HCT116 (cell line): ENCODE measurements at regions not wholly inside any gene's neighbourhood (a gene's known extent, or its start where the extent isn't known, plus 50 kb on each side); places are given as distances from the start of the nearest gene placed in this dataset.

ENCODE experiments used
- ATAC-seq: fragments of 200-7000 bp; cut with Tn5 transposase; 2 replicates; pipeline ENCODE4 v1.9.1; 2020; ENCODE audit warnings: mild to moderate bottlenecking, moderate library complexity
- BruUV-seq: library from RNA; stranded (reverse); fragments of 400-500 nt; replicated peaks from 2 replicates; lab custom pipeline; 2021; lab: Mats Ljungman, UMichigan
- CTCF ChIA-PET: fragments of 300-600 bp; sonication (Branson Sonifier 250); formaldehyde crosslinking; loops from one replicate; lab custom pipeline; 2021; ENCODE audit warnings: antibody characterized with exemption; lab: Charles Lee
- POLR2A ChIA-PET: fragments of 300-600, 350-600 bp; sonication (Branson Sonifier 250); formaldehyde crosslinking; loops from one replicate; lab custom pipeline; 2021; ENCODE audit warnings: antibody characterized with exemption; lab: Charles Lee
- RAD21 ChIA-PET, 2 experiments: fragments of 300-600 bp; sonication (Branson Sonifier 250); formaldehyde crosslinking; loops; one replicate each; lab custom pipeline; 2023; ENCODE audit warnings: low total read pairs in 2 of 2; ENCODE audit not compliant: uncharacterized antibody in 2 of 2, unreplicated experiment in 2 of 2, low non-redundant PET in 1 of 2; lab: Charles Lee
- DNase-seq: peaks from one replicate; pipeline ENCODE4 v3.0.0-alpha.2; 2010; ENCODE audit warnings: low read depth, low spot score
- H2AFZ ChIP-seq: fragments of 200-600 bp; shearing (Covaris generic), sonication (generic); 2 replicates; pipeline ENCODE4 v1.6.1; 2017; ENCODE audit warnings: low read depth, mixed run types, mixed read lengths, antibody characterized with exemption, low read length; ENCODE audit not compliant: poor library complexity, severe bottlenecking
- H3K27ac ChIP-seq: 2 replicates; pipeline ENCODE4 v1.5.1; 2012; ENCODE audit warnings: low read depth, low read length
- H3K27me3 ChIP-seq: fragments of 200-600 bp; sonication (generic); 2 replicates; pipeline ENCODE4 v1.6.1; 2016; ENCODE audit warnings: mixed run types, low read length, mixed read lengths; ENCODE audit not compliant: insufficient read depth
- H3K36me3 ChIP-seq, 2 experiments: fragments of 200-500 bp in 1 of 2; fragments of 200-600 bp in 1 of 2; sonication (Bioruptor generic) in 1 of 2; sonication (generic) in 1 of 2; 2 replicates each; pipeline versions ENCODE4 v1.5.1 to v1.6.1; 2014 to 2016; ENCODE audit warnings: low read length in 2 of 2, inconsistent platforms in 1 of 2, mixed read lengths in 1 of 2, mixed run types in 1 of 2; ENCODE audit not compliant: insufficient read depth in 2 of 2, control insufficient read depth in 1 of 2
- H3K4me1 ChIP-seq, 2 experiments: fragments of 200-600 bp in 1 of 2; sonication (generic) in 1 of 2; 2 replicates each; pipeline versions ENCODE4 v1.5.1 to v1.6.1; 2012 to 2017; ENCODE audit warnings: low read length in 2 of 2, inconsistent platforms in 1 of 2, mild to moderate bottlenecking in 1 of 2, mixed read lengths in 1 of 2, mixed run types in 1 of 2, moderate library complexity in 1 of 2; ENCODE audit not compliant: insufficient read depth in 2 of 2, control insufficient read depth in 1 of 2
- H3K4me2 ChIP-seq: fragments of 200-600 bp; sonication (generic); 2 replicates; pipeline ENCODE4 v1.6.1; 2017; ENCODE audit warnings: mixed run types, low read length, mixed read lengths
- H3K4me3 ChIP-seq, 2 experiments: fragments of 200-600 bp in 1 of 2; sonication (generic) in 1 of 2; replicated peaks in 1 of 2; 2 replicates each; pipeline ENCODE4 v1.5.1; 2011 to 2016; ENCODE audit warnings: low read length in 2 of 2, control low read depth in 1 of 2, low read depth in 1 of 2, mild to moderate bottlenecking in 1 of 2, mixed read lengths in 1 of 2, mixed run types in 1 of 2
- H3K79me2 ChIP-seq: fragments of 200-600 bp; sonication (generic); 2 replicates; pipeline ENCODE4 v1.6.1; 2017; ENCODE audit warnings: mild to moderate bottlenecking, mixed run types, low read length, moderate library complexity, mixed read lengths; ENCODE audit not compliant: insufficient read depth
- H3K9ac ChIP-seq: fragments of 200-600 bp; sonication (generic); 2 replicates; pipeline ENCODE4 v1.6.1; 2016; ENCODE audit warnings: low read length, mixed read lengths
- H3K9me2 ChIP-seq: fragments of 200-600 bp; sonication (generic), shearing (Covaris generic); 2 replicates; pipeline ENCODE4 v1.6.1; 2017; ENCODE audit warnings: mixed run types, mild to moderate bottlenecking, moderate library complexity; ENCODE audit not compliant: insufficient read depth
- H3K9me3 ChIP-seq, 2 experiments: fragments of 200-500 bp in 1 of 2; fragments of 200-600 bp in 1 of 2; sonication (Bioruptor generic) in 1 of 2; sonication (generic) in 1 of 2; 2 replicates each; pipeline ENCODE4 v1.6.1; 2014 to 2017; ENCODE audit warnings: low read length in 2 of 2, mixed read lengths in 2 of 2, inconsistent platforms in 1 of 2, low read depth in 1 of 2, mild to moderate bottlenecking in 1 of 2, mixed run types in 1 of 2, moderate library complexity in 1 of 2; ENCODE audit not compliant: control insufficient read depth in 1 of 2, insufficient read depth in 1 of 2
- H4K20me1 ChIP-seq: fragments of 200-600 bp; sonication (generic), shearing (Covaris generic); 2 replicates; pipeline ENCODE4 v1.6.1; 2017; ENCODE audit warnings: mixed run types, mild to moderate bottlenecking, moderate library complexity; ENCODE audit not compliant: insufficient read depth
- CEBPB ChIP-seq: IDR thresholded peaks from 2 replicates; pipeline ENCODE4 v1.6.1; 2012; ENCODE audit warnings: low read depth
- EGR1 ChIP-seq: IDR thresholded peaks from 2 replicates; pipeline ENCODE4 v1.6.1; 2012; ENCODE audit warnings: low read depth
- FOSL1 ChIP-seq: IDR thresholded peaks from 2 replicates; pipeline ENCODE4 v1.6.1; 2012; ENCODE audit warnings: low read depth
- JUND ChIP-seq: IDR thresholded peaks from 2 replicates; pipeline ENCODE4 v1.6.1; 2012
- RAD21 ChIP-seq: IDR thresholded peaks from 2 replicates; pipeline ENCODE4 v1.6.1; 2012; ENCODE audit warnings: low read depth, mild to moderate bottlenecking
- YY1 ChIP-seq: IDR thresholded peaks from 2 replicates; pipeline ENCODE4 v1.6.1; 2011; ENCODE audit warnings: low read length, low read depth, moderate library complexity, mild to moderate bottlenecking; ENCODE audit not compliant: insufficient replicate concordance; ENCODE audit errors: extremely low read depth
- ZNF274 ChIP-seq: fragments of 200-500 bp; sonication (Bioruptor generic); IDR thresholded peaks from 2 replicates; pipeline ENCODE4 v1.6.1; 2014; ENCODE audit warnings: mild to moderate bottlenecking, low read depth, low read length, inconsistent platforms
- intact Hi-C: fragments of 100-400 bp; cut with micrococcal nuclease; formaldehyde crosslinking; loops from 2 replicates; pipeline ENCODE4 v1.10.0; 2022
- TF ChIP-seq, protein P1 (sequence below), 3 experiments: fragments of 200-600 bp in 1 of 3; sonication (generic) in 1 of 3; IDR thresholded peaks in 2 of 3; conservative IDR thresholded peaks in 1 of 3; 2 replicates each; pipeline ENCODE4 v1.5.1; 2012 to 2017; ENCODE audit warnings: low read depth in 2 of 3, low read length in 2 of 3, antibody characterized with exemption in 1 of 3, borderline replicate concordance in 1 of 3, control low read depth in 1 of 3, mild to moderate bottlenecking in 1 of 3, mixed read lengths in 1 of 3, mixed run types in 1 of 3, moderate library complexity in 1 of 3; ENCODE audit not compliant: insufficient read depth in 1 of 3

DNA sequence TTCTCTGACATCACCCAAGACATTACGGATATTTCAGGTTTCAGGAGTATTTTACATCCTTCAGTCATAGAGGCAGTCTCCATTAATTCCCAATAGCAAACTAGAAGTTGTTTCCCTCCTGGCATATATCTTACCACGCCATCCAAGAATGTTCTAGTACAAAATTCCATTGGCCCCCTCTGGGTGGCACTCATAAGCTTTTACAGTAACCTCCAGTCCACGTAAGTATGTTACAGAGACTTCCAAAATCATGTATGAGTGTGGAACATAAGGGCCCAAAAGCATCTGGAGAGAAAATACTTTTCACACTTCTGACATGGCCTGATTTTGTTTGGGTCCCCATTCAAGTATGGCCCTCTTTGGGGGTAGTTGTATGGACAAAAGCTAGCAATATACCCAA lies 58.1 kb upstream of the DHRS4 start:
- no peaks in the 10 kb centered on the region for H3K4me1 ChIP-seq
- ATAC-seq (peak; percentile 44; the same call in 1 of the 2 replicates), DNase-seq (no peak)
- H3K9me3 ChIP-seq: no peaks in the 10 kb centered on the region
- H3K27ac ChIP-seq: no peak overlapping the region
- H2AFZ ChIP-seq: no peak overlapping the region
- H4K20me1 ChIP-seq: no peaks in the 10 kb centered on the region
- H3K9ac ChIP-seq: no peak overlapping the region
- TF ChIP-seq ZNF274 (no peak), RAD21 (peak; percentile 33; the same call in 1 of the 2 replicates), CEBPB (no peak), JUND (no peak), FOSL1 (no peak), YY1 (no peak), EGR1 (no peak)
- TF ChIP-seq, protein P1, sequence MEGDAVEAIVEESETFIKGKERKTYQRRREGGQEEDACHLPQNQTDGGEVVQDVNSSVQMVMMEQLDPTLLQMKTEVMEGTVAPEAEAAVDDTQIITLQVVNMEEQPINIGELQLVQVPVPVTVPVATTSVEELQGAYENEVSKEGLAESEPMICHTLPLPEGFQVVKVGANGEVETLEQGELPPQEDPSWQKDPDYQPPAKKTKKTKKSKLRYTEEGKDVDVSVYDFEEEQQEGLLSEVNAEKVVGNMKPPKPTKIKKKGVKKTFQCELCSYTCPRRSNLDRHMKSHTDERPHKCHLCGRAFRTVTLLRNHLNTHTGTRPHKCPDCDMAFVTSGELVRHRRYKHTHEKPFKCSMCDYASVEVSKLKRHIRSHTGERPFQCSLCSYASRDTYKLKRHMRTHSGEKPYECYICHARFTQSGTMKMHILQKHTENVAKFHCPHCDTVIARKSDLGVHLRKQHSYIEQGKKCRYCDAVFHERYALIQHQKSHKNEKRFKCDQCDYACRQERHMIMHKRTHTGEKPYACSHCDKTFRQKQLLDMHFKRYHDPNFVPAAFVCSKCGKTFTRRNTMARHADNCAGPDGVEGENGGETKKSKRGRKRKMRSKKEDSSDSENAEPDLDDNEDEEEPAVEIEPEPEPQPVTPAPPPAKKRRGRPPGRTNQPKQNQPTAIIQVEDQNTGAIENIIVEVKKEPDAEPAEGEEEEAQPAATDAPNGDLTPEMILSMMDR (IDR thresholded peaks at IDR 0.05 in 2 of 3, conservative IDR thresholded peaks at IDR 0.05 in 1 of 3; ENCODE audit: borderline replicate concordance in 1 of 3, insufficient read depth in 1 of 3, low read depth in 2 of 3, low read length in 2 of 3): peak in 2 of 3 experiments; percentile 28 to 30; a peak in 2 of 6 replicates
- no peaks in the 10 kb centered on the region for H3K79me2 ChIP-seq
- RAD21 ChIA-PET: no interaction called here
- intact Hi-C loops: no loop called here
- no TSS peak for BruUV-seq
- no peak overlapping the region for H3K4me3 ChIP-seq
- CTCF ChIA-PET: interaction anchor here (1.2 to 1.7 kb wide), 2 partner anchors 15 to 307 kb away, joined by 4 read pairs; no protein-coding TSS in a partner anchor
- no peaks in the 10 kb centered on the region for H3K36me3 ChIP-seq
- POLR2A ChIA-PET: no interaction called here
- no peaks in the 10 kb centered on the region for H3K27me3 ChIP-seq
- no peaks in the 10 kb centered on the region for H3K9me2 ChIP-seq
- no peak overlapping the region for H3K4me2 ChIP-seq
